Nephron (organoid): ENCODE measurements at regions not wholly inside any gene's neighbourhood (a gene's known extent, or its start where the extent isn't known, plus 50 kb on each side); places are given as distances from the start of the nearest gene placed in this dataset.

ENCODE experiments used
- H3K27ac Mint-ChIP-seq, 3 experiments: 2 replicates each; pipeline ENCODE4 v1.8.0; 2020; ENCODE audit warnings: mixed read lengths in 3 of 3, mild to moderate bottlenecking in 2 of 3, moderate library complexity in 1 of 3
- H3K27me3 Mint-ChIP-seq: 2 replicates; pipeline ENCODE4 v1.8.0; 2021; ENCODE audit warnings: low read depth, mild to moderate bottlenecking, moderate library complexity, mixed read lengths
- H3K36me3 Mint-ChIP-seq: 2 replicates; pipeline ENCODE4 v1.8.0; 2020; ENCODE audit warnings: low read depth, mixed read lengths
- H3K4me1 Mint-ChIP-seq: 2 replicates; pipeline ENCODE4 v1.8.0; 2020; ENCODE audit warnings: mixed read lengths
- H3K4me3 Mint-ChIP-seq, 3 experiments: 2 replicates each; pipeline ENCODE4 v1.8.0; 2020; ENCODE audit warnings: mild to moderate bottlenecking in 3 of 3, mixed read lengths in 3 of 3, moderate library complexity in 2 of 3
- H3K9me3 Mint-ChIP-seq: 2 replicates; pipeline ENCODE4 v1.8.0; 2020; ENCODE audit warnings: mixed read lengths
- CTCF ChIP-seq, 3 experiments: fragments of 200-600 bp; sonication (generic); IDR thresholded peaks; one replicate each; pipeline ENCODE4 v1.5.0; 2021; ENCODE audit warnings: antibody characterized with exemption in 3 of 3; ENCODE audit not compliant: unreplicated experiment in 3 of 3

DNA sequence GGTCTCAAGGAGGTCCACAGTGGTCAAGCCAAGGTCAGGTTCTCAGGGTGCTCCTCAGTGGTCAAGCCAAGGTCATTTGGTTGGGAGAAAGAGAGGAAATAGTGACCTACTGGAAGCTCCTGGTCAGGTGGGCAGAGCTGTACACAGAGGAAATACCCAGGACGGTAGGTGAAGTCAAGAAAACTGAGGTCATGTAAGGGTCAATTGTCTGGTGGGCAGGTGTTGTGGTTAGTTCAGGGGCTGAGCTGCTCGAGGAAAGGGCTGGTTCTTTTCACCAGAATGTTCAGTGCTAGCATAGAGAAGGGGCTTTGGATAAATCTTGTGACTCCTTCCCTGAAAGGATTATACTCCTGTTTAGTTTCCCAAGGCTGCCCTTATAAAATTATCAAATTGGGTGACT lies 540.5 kb downstream of the VRK1 start:
- TF ChIP-seq CTCF (IDR thresholded peaks at IDR 0.05; ENCODE audit: unreplicated experiment in 3 of 3), result no peak
- H3K36me3 Mint-ChIP-seq, result no peaks in the 10 kb centered on the region
- no peaks in the 10 kb centered on the region for H3K27me3 Mint-ChIP-seq
- no peak overlapping the region for H3K4me3 Mint-ChIP-seq
- no peaks in the 10 kb centered on the region for H3K4me1 Mint-ChIP-seq
- H3K9me3 Mint-ChIP-seq, result peaks cover 28% of the 10 kb centered on the region
- no peak overlapping the region for H3K27ac Mint-ChIP-seq

DNA sequence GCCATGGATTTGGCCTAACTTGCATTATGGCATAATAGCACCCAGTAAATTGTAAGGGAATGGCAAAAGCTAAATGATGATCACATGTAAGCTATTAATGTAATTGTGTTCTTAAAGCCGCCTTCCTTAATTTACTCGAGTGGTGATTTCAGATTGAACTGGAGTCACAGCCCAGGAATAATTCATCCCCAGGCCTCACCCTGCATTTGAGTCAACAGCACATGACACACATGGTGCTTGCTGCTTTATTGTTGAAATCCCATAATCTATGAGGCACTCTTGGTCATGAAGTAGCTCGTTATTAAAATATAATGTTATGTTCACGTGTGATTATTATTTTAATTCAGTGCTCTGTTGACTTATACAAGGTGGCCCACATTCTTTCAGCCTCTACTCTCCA lies 547.5 kb downstream of the VRK1 start:
- Mint-ChIP-seq H3K27ac (no peak overlapping the region), H3K36me3 (no peaks in the 10 kb centered on the region), H3K9me3 (peaks cover 16% of the 10 kb centered on the region), H3K27me3 (peaks cover 4% of the 10 kb centered on the region), H3K4me1 (no peaks in the 10 kb centered on the region), H3K4me3 (no peak overlapping the region)
- no peak for TF ChIP-seq CTCF (IDR thresholded peaks at IDR 0.05; ENCODE audit: unreplicated experiment in 3 of 3)

GRCh38 chr14:97346675-97347074 lies 549.5 kb downstream of the VRK1 start:
- H3K27me3 Mint-ChIP-seq, result peaks cover 13% of the 10 kb centered on the region
- H3K9me3 Mint-ChIP-seq, result peaks cover 2% of the 10 kb centered on the region
- H3K4me3 Mint-ChIP-seq, result no peak overlapping the region
- no peaks in the 10 kb centered on the region for H3K36me3 Mint-ChIP-seq
- H3K4me1 Mint-ChIP-seq, result no peaks in the 10 kb centered on the region
- TF ChIP-seq CTCF (IDR thresholded peaks at IDR 0.05; ENCODE audit: unreplicated experiment in 3 of 3), result no peak
- H3K27ac Mint-ChIP-seq, result no peak overlapping the region

DNA sequence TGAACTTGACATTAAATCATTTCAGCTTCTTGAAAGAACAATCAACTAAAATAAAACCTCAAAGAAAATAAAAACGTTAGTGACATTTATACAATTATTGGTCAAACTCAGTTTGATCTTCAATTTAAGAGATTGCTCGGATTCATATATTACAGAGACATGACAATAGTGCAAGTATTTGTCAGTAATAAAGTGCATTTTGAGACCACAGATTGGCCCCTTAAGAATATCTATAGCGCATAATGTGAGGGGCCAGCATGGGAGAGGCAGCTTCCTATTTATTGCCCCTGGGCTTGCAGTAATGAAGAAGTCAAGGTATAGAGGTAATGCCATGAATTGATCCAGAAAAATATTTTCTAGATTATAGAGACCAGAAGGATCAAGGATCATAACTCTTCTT lies 552.3 kb downstream of the VRK1 start:
- Mint-ChIP-seq H3K27ac (no peak overlapping the region), H3K27me3 (peaks cover 13% of the 10 kb centered on the region), H3K36me3 (no peaks in the 10 kb centered on the region), H3K4me1 (no peaks in the 10 kb centered on the region), H3K4me3 (no peak overlapping the region), H3K9me3 (no peaks in the 10 kb centered on the region)
- no peak for TF ChIP-seq CTCF (IDR thresholded peaks at IDR 0.05; ENCODE audit: unreplicated experiment in 3 of 3)

- Mint-ChIP-seq H3K4me3 (no peak overlapping the region), H3K27ac (no peak overlapping the region), H3K27me3 (peaks cover 17% of the 10 kb centered on the region), H3K36me3 (no peaks in the 10 kb centered on the region), H3K4me1 (no peaks in the 10 kb centered on the region), H3K9me3 (no peaks in the 10 kb centered on the region)
- TF ChIP-seq CTCF (IDR thresholded peaks at IDR 0.05; ENCODE audit: unreplicated experiment in 3 of 3), result no peak
Observed at GRCh38 chr14:97349946-97350345, 552.8 kb downstream of the VRK1 start.

DNA sequence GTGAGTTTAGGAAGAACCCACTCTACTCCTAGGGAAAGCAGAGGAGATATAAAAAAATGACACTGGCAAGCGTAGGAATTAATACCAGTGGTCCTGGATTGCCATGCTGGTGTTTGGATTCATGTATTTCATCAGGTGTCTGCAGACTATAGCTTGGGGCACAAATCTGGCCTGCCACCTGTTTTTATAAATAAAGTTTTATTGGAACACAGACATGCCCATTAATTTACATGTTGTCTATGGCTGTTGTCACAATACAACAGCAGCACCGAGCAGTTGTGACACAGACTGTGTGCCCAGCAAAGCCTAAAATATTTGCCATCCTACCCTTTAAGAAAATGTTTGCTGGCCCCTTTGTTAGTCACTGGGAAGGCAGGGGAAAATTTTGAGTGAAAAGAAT lies 553.2 kb downstream of the VRK1 start:
- no peak for TF ChIP-seq CTCF (IDR thresholded peaks at IDR 0.05; ENCODE audit: unreplicated experiment in 3 of 3)
- Mint-ChIP-seq H3K4me1 (no peaks in the 10 kb centered on the region), H3K27ac (no peak overlapping the region), H3K27me3 (peaks cover 21% of the 10 kb centered on the region), H3K36me3 (no peaks in the 10 kb centered on the region), H3K4me3 (no peak overlapping the region), H3K9me3 (no peaks in the 10 kb centered on the region)
